ENCODE measurements at regions not wholly inside any gene's neighbourhood (a gene's known extent, or its start where the extent isn't known, plus 50 kb on each side); places are given as distances from the start of the nearest gene placed in this dataset.

- Mint-ChIP-seq H3K27ac (no peak overlapping the region), H3K4me3 (no peak overlapping the region), H3K9me3 (ENCODE audit: insufficient read depth) (no peaks in the 10 kb centered on the region), H3K4me1 (ENCODE audit: low read depth) (no peaks in the 10 kb centered on the region), H3K27me3 (ENCODE audit: low read depth) (no peaks in the 10 kb centered on the region), H3K36me3 (ENCODE audit: low read depth) (no peaks in the 10 kb centered on the region)
- ATAC-seq = no peak
- no peak for DNase-seq
- ChIA-PET POLR2A (interaction anchor here (0.5 kb wide), 1 partner anchor 11 kb away, joined by 3 read pairs; no protein-coding TSS in a partner anchor), CTCF (no interaction called here)
Observed at GRCh38 chr2:164213916-164214315, 407.4 kb downstream of the GRB14 start.

DNA sequence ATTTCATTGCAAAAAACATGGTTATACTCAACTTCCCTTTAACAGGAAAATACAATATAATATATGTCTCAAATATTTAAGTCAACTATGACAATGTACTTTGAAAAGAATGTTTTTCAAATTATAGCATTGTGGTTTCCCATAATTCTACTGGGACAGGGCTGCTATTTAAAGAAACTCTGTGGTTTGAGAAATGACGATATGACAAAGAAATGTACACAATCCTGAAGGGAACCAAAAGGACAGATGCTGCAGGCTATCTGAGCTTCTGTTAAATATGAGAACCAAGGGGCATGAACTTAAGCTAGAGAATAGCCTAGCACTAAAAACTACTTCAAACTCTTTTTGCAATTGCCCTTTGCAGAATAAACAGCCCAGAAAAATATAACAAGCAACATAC lies 415.9 kb downstream of the GRB14 start:
- Mint-ChIP-seq H3K27ac (no peak overlapping the region), H3K4me3 (no peak overlapping the region), H3K36me3 (ENCODE audit: low read depth) (no peaks in the 10 kb centered on the region), H3K4me1 (ENCODE audit: low read depth) (no peaks in the 10 kb centered on the region), H3K27me3 (ENCODE audit: low read depth) (no peaks in the 10 kb centered on the region), H3K9me3 (ENCODE audit: insufficient read depth) (no peaks in the 10 kb centered on the region)
- no peak for DNase-seq
- ChIA-PET POLR2A (no interaction called here), CTCF (no interaction called here)
- ATAC-seq = no peak

- Mint-ChIP-seq H3K27me3 (ENCODE audit: low read depth) (no peaks in the 10 kb centered on the region), H3K27ac (no peak overlapping the region), H3K9me3 (ENCODE audit: insufficient read depth) (no peaks in the 10 kb centered on the region), H3K36me3 (ENCODE audit: low read depth) (no peaks in the 10 kb centered on the region), H3K4me3 (no peak overlapping the region), H3K4me1 (ENCODE audit: low read depth) (no peaks in the 10 kb centered on the region)
- ChIA-PET CTCF (no interaction called here), POLR2A (no interaction called here)
- no peak for ATAC-seq
- no peak for DNase-seq
Observed at GRCh38 chr2:164203131-164203530, 418.2 kb downstream of the GRB14 start.

DNA sequence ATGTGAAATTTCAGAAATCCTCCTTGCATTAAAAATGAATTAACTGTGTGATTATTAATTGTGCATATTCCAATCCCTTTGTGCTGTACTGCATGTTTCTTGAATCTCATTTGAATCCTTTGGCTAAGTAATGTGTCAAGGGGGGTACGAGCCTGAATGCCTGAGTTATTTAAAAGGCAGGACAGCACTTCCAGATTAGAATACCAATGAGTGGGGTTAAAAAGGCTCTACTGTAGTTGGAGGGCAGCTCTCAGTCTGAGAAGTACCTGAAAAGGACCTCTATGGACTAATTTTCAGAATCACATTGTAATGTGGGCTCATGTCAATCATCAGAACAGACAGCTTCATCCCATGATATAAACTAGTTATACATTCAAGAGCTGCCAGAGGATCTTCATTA lies 423.0 kb downstream of the GRB14 start:
- Mint-ChIP-seq H3K27ac (no peak overlapping the region), H3K9me3 (ENCODE audit: insufficient read depth) (no peaks in the 10 kb centered on the region), H3K36me3 (ENCODE audit: low read depth) (no peaks in the 10 kb centered on the region), H3K4me3 (no peak overlapping the region), H3K27me3 (ENCODE audit: low read depth) (no peaks in the 10 kb centered on the region), H3K4me1 (ENCODE audit: low read depth) (no peaks in the 10 kb centered on the region)
- ChIA-PET POLR2A (no interaction called here), CTCF (no interaction called here)
- DNase-seq (no peak), ATAC-seq (no peak)

DNA sequence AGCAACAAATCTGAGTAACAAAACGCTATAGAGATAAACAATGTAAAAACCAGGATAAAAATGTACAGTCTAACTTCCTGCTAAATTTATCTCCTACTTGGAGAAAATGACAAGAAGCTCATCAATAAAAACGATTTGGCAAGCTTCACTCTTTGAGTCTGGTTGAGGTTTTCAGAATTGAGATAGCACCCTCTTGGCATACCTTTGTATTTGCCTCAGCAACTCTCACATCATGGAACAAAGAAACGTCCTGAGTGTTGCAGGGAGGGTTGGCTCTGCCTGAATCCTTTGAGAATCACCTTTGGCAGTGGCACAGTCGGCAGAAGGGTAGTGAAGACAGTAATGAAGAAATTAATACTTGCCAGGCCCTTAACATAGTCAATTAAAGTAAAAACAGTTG lies 430.6 kb downstream of the GRB14 start:
- POLR2A ChIA-PET = no interaction called here
- Mint-ChIP-seq H3K27ac (no peak overlapping the region), H3K4me1 (ENCODE audit: low read depth) (no peaks in the 10 kb centered on the region), H3K9me3 (ENCODE audit: insufficient read depth) (peaks cover 10% of the 10 kb centered on the region), H3K4me3 (no peak overlapping the region), H3K36me3 (ENCODE audit: low read depth) (no peaks in the 10 kb centered on the region), H3K27me3 (ENCODE audit: low read depth) (no peaks in the 10 kb centered on the region)
- no peak for ATAC-seq
- DNase-seq = no peak
- CTCF ChIA-PET = no interaction called here

DNA sequence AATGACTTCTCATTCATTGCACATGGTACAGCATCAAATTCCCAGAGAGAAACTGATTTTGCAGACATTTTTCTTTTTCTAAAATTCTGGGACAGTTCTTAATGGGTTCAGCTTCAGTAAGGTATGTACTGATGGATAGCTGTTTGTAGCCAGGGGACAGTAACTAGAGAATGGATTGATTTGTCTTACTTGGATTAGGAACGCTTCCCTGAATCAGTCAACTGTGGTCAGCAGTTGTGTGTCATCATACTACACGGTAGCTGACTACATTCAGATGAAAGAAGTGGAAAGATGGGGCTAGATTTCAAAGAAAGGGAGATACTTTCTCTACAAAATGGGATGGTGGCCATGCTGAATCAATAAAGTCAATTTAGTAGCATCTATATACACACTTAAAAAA lies 431.4 kb downstream of the GRB14 start:
- DNase-seq (no peak), ATAC-seq (no peak)
- H3K4me3 Mint-ChIP-seq = no peak overlapping the region
- no peaks in the 10 kb centered on the region for H3K36me3 Mint-ChIP-seq (ENCODE audit: low read depth)
- H3K4me1 Mint-ChIP-seq (ENCODE audit: low read depth) = no peaks in the 10 kb centered on the region
- no peaks in the 10 kb centered on the region for H3K27me3 Mint-ChIP-seq (ENCODE audit: low read depth)
- ChIA-PET POLR2A (no interaction called here), CTCF (no interaction called here)
- peaks cover 10% of the 10 kb centered on the region for H3K9me3 Mint-ChIP-seq (ENCODE audit: insufficient read depth)
- H3K27ac Mint-ChIP-seq = no peak overlapping the region

DNA sequence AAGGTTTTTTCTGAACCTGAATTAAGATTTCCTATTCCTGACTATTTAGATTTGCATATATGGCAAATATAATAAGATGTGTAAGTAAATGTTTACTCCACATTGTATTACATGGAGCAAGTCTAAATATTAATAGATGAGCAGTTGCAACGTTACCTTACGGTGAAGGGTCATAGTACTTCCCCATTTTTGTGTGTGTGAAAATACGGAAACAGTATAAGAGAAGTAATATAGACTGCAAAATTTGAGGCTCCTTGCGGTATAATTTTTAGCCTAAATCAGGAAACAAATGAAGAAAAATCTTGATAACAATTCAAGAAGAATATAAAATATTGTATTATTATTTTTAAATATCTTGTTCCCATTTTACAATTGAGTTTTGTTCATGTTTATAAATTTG lies 434.2 kb downstream of the GRB14 start:
- Mint-ChIP-seq H3K4me1 (ENCODE audit: low read depth) (no peaks in the 10 kb centered on the region), H3K36me3 (ENCODE audit: low read depth) (no peaks in the 10 kb centered on the region), H3K4me3 (no peak overlapping the region), H3K27me3 (ENCODE audit: low read depth) (no peaks in the 10 kb centered on the region), H3K27ac (no peak overlapping the region), H3K9me3 (ENCODE audit: insufficient read depth) (peaks cover 10% of the 10 kb centered on the region)
- CTCF ChIA-PET = no interaction called here
- no peak for ATAC-seq
- DNase-seq = no peak
- POLR2A ChIA-PET = no interaction called here

DNA sequence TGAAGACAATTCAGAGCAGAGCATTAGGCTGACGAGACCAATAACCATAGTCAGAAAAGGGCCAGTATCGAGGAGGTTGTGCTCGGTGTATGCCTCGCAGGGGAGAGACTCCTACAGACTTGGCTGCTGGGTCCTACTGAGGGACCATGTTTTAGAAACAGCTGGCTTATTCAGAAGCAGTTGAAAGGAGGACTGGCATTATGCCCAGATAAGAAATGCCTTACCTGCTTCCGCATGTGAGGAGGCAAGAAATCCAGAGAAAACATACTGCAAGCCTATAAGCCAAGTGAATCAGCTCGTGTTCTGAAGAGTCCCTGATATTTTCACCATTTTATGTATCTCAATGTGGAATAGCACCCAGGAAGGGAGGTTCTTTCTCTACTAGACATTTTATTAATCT lies 434.7 kb downstream of the GRB14 start:
- H3K27ac Mint-ChIP-seq = no peak overlapping the region
- peaks cover 10% of the 10 kb centered on the region for H3K9me3 Mint-ChIP-seq (ENCODE audit: insufficient read depth)
- CTCF ChIA-PET = no interaction called here
- DNase-seq = no peak
- H3K36me3 Mint-ChIP-seq (ENCODE audit: low read depth) = no peaks in the 10 kb centered on the region
- no peak overlapping the region for H3K4me3 Mint-ChIP-seq
- H3K4me1 Mint-ChIP-seq (ENCODE audit: low read depth) = no peaks in the 10 kb centered on the region
- no peaks in the 10 kb centered on the region for H3K27me3 Mint-ChIP-seq (ENCODE audit: low read depth)
- POLR2A ChIA-PET = no interaction called here
- no peak for ATAC-seq

DNA sequence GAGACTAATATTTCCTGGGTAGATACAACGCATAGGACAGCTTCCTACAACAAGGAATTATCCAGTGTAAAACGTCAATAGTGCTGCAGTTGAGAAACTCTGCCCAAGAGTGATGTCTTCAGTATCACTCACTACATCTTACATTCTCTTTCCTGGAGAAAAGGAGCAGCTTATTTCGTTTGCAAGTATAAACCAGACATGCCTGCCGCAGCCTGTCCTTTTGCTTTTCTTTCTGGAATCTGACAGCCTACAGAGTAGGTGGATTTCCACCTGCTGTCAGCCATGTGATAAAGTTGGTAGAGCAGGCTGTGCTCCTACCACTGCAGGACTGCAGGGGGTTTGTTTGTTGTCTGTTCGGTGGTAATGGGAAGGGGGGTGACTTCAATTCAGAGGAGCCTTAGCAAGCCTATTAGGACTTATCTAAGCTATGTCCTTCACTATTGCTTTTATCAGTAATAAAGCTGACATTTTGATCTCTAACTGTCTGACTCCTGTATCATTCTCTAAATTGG lies 439.1 kb downstream of the GRB14 start:
- H3K36me3 Mint-ChIP-seq (ENCODE audit: low read depth) = no peaks in the 10 kb centered on the region
- ChIA-PET CTCF (no interaction called here), POLR2A (no interaction called here)
- no peaks in the 10 kb centered on the region for H3K4me1 Mint-ChIP-seq (ENCODE audit: low read depth)
- H3K27ac Mint-ChIP-seq = no peak overlapping the region
- H3K9me3 Mint-ChIP-seq (ENCODE audit: insufficient read depth) = peaks cover 4% of the 10 kb centered on the region
- H3K4me3 Mint-ChIP-seq = no peak overlapping the region
- ATAC-seq (no peak), DNase-seq (no peak)
- no peaks in the 10 kb centered on the region for H3K27me3 Mint-ChIP-seq (ENCODE audit: low read depth)

DNA sequence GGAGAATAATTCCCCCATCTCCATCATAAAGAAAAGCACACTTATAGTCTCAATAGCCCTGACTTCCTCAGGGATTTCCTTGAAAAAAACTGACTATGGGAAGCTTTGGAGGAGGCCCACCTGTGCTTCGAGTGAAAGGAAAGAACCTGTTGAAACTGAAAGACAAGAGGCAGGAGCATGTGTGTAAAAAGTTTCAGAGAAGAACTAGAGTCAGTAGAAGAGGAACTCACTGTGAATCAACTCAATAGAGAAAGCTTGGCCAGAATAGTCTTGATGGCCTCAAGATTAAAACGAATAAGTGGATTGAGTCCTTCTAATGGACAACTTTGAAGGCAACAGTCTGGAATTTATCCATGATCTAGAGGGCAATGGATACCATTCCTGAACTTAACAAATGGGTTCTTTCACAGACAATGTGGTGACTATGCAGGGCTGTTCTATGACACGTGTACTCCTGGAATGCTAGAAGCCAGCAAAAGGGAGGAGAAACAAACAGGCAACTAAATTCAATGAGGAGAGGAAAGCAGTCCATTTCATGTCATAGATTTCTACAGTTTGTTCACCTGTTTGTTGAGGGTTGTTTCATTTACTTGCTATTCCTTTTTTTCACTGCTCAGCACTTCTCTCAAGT lies 442.3 kb downstream of the GRB14 start:
- H3K9me3 Mint-ChIP-seq (ENCODE audit: insufficient read depth) = peaks cover 12% of the 10 kb centered on the region
- H3K36me3 Mint-ChIP-seq (ENCODE audit: low read depth) = no peaks in the 10 kb centered on the region
- no peak overlapping the region for H3K27ac Mint-ChIP-seq
- POLR2A ChIA-PET = no interaction called here
- no peak for ATAC-seq
- CTCF ChIA-PET = no interaction called here
- H3K4me1 Mint-ChIP-seq (ENCODE audit: low read depth) = no peaks in the 10 kb centered on the region
- H3K4me3 Mint-ChIP-seq = no peak overlapping the region
- no peak for DNase-seq
- no peaks in the 10 kb centered on the region for H3K27me3 Mint-ChIP-seq (ENCODE audit: low read depth)

GRCh38 chr2:164164602-164165001 lies 428.8 kb upstream of the FIGN start:
- DNase-seq (no peak), ATAC-seq (no peak)
- no peaks in the 10 kb centered on the region for H3K27me3 Mint-ChIP-seq (ENCODE audit: low read depth)
- H3K9me3 Mint-ChIP-seq (ENCODE audit: insufficient read depth) = no peaks in the 10 kb centered on the region
- ChIA-PET POLR2A (no interaction called here), CTCF (no interaction called here)
- H3K36me3 Mint-ChIP-seq (ENCODE audit: low read depth) = no peaks in the 10 kb centered on the region
- H3K4me1 Mint-ChIP-seq (ENCODE audit: low read depth) = no peaks in the 10 kb centered on the region
- H3K4me3 Mint-ChIP-seq = no peak overlapping the region
- no peak overlapping the region for H3K27ac Mint-ChIP-seq

DNA sequence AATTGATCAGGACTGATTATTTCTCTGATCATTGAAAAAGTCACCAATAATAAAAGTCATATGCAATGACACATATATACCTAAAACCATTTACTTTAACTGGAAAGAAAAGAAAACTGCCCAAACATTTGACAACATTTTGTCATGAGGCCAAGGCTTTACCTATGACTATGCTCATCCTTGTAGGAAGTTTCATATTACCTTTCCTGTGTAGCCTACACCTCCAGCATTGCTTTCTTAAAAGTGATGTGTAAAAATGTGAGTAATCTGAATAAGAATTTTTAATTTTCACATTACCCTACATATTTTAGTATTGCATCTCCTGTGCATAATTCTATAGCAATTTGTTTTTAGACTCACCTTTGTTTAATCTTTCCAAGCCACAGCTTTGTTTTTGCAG lies 419.8 kb upstream of the FIGN start:
- Mint-ChIP-seq H3K4me3 (no peak overlapping the region), H3K27me3 (ENCODE audit: low read depth) (no peaks in the 10 kb centered on the region), H3K27ac (no peak overlapping the region), H3K36me3 (ENCODE audit: low read depth) (no peaks in the 10 kb centered on the region), H3K9me3 (ENCODE audit: insufficient read depth) (peaks cover 5% of the 10 kb centered on the region), H3K4me1 (ENCODE audit: low read depth) (no peaks in the 10 kb centered on the region)
- ChIA-PET CTCF (no interaction called here), POLR2A (no interaction called here)
- no peak for ATAC-seq
- DNase-seq = no peak

DNA sequence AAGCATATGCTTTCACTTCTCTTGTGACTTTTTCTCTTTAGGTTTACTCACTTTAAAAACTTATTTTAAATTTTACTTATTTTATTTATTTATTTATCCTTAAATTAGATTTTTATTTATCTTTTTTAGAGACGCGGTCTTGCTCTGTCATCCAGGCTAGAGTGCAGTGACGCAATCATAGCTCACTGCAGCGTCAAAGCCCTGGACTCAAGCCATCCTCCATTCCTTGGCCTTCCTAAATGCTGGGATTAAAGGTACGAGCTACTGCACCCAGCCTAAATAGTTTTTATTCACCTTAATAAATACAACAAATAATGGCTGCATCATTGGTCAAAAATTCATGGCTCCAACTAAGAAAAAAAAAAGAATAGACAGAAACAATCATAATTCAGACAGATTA lies 415.7 kb upstream of the FIGN start:
- Mint-ChIP-seq H3K4me3 (no peak overlapping the region), H3K27me3 (ENCODE audit: low read depth) (no peaks in the 10 kb centered on the region), H3K4me1 (ENCODE audit: low read depth) (no peaks in the 10 kb centered on the region), H3K27ac (no peak overlapping the region), H3K36me3 (ENCODE audit: low read depth) (no peaks in the 10 kb centered on the region), H3K9me3 (ENCODE audit: insufficient read depth) (no peaks in the 10 kb centered on the region)
- ChIA-PET POLR2A (no interaction called here), CTCF (interaction anchor here (0.7 kb wide), 1 partner anchor 962 kb away, joined by 3 read pairs; no protein-coding TSS in a partner anchor)
- ATAC-seq (no peak), DNase-seq (no peak)
